Retinal pigment epithelial cell (primary cell): ENCODE measurements at regions not wholly inside any gene's neighbourhood (a gene's known extent, or its start where the extent isn't known, plus 50 kb on each side); places are given as distances from the start of the nearest gene placed in this dataset.
"Not testable (repeated sequence)": the region's sequence is repeated elsewhere in the genome, so short reads cannot be mapped to it uniquely, and the experiment has no call there.

ENCODE experiments used
- DNase-seq: peaks from one replicate; pipeline ENCODE4 v3.0.0-alpha.2; 2010; ENCODE audit warnings: low read depth
- H3K4me3 ChIP-seq: 2 replicates; pipeline ENCODE4 v1.5.1; 2011; ENCODE audit warnings: mild to moderate bottlenecking, low read length, control low read depth, moderate library complexity
- CTCF ChIP-seq: conservative IDR thresholded peaks from 2 replicates; pipeline ENCODE4 v1.5.1; 2011; ENCODE audit warnings: low read depth, low read length, control low read depth, inconsistent platforms

DNA sequence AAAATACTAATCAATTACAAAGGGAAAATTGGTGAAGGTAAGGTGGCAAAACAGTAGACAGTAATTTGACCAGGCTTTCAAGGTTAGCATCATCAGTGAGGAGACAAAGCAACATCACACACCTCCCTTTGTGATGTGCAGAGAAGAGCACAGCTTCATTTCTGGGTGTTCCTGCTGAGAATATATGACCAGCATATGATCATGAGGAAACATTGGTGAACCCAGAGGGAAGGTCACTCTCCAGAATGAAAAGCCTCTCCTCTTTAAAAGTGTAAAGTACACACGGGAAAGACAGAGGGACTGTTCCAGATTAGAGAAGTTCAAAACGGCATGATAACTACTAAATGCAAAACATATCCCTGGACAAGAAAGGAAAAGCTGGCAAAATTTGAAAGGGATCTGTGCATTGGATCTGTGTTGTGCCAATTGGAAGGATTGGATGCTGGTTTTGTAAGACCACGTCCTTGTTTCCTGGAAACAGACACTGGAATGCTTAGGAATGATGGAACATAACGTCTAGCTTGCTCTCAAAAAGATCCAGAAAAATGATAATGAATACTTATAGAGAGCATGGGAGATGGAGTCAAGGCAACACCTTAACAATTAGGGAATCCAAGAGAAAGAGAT is 80.6 kb upstream of the MITF start:
- no peak for DNase-seq
- TF ChIP-seq CTCF = no peak
- H3K4me3 ChIP-seq = no peak overlapping the region

GRCh38 chr3:69657030-69657429 is 82.2 kb upstream of the MITF start:
- DNase-seq, H3K4me3 ChIP-seq: not testable (repeated sequence)

GRCh38 chr3:69651765-69652164 is 87.5 kb upstream of the MITF start:
- no peak overlapping the region for H3K4me3 ChIP-seq
- no peak for TF ChIP-seq CTCF
- DNase-seq = no peak

DNA sequence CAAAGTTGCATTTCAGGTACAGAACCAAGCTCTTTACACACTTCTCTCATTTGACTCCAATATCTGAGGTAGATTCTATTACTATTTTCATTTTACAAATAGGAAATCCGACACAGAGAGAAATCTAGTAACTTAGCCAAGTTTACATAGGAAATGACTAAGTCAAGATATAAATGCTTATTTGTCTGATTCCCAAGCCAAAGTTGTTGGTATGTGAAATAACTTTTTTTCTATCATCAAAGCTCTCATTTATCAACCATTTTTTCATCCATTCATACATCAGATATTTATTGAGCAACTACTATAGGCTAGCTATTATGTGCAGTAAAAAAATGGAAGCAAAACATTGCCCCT is 89.2 kb upstream of the MITF start:
- DNase-seq = no peak
- no peak overlapping the region for H3K4me3 ChIP-seq
- no peak for TF ChIP-seq CTCF

DNA sequence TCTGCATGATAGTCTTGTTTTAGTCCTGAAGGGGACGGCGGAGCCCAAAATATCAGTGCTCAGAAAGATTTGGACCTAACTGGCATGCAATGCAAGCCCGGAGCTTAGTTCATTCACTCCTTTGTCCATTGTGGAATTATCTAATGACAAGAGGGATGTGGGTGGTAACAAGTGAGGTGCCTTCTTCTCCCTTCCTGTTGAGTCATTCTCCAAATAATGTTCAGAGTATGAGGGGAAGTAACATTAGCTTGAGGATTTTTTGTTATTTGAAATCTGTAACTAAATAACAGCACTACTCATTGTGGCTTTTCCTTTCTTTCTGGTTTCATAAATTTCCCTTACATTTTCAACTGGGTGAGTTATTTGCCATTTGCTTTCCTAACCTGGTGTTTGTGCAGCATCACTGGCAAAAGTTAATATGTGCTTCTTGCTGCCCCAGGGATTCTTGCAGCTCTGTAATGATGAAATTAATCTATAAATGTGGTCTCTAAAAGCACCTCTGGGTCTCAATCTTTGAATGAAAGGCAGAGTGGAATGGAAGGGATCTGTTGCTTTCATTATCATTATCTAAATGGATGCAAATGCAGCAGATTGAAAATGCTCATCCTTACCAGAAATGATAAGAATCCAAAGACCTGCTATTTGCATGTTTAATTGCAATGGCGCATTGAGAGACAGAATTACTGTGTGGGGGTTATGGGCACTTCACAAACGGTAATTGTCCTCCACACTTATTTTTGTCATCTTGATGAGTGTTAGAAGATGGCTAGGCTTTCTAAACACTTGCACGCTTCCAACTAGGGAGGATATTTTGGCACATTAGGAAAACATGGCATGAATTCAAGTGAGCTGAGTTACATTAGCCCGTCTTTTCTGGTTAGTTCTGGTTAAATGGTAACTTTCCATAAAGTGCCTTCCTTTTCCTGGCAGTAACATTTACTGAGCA is 89.9 kb upstream of the MITF start:
- no peak for TF ChIP-seq CTCF
- no peak for DNase-seq
- H3K4me3 ChIP-seq = no peak overlapping the region

GRCh38 chr3:69648126-69648525 is 91.1 kb upstream of the MITF start:
- DNase-seq = no peak
- no peak overlapping the region for H3K4me3 ChIP-seq
- no peak for TF ChIP-seq CTCF

DNA sequence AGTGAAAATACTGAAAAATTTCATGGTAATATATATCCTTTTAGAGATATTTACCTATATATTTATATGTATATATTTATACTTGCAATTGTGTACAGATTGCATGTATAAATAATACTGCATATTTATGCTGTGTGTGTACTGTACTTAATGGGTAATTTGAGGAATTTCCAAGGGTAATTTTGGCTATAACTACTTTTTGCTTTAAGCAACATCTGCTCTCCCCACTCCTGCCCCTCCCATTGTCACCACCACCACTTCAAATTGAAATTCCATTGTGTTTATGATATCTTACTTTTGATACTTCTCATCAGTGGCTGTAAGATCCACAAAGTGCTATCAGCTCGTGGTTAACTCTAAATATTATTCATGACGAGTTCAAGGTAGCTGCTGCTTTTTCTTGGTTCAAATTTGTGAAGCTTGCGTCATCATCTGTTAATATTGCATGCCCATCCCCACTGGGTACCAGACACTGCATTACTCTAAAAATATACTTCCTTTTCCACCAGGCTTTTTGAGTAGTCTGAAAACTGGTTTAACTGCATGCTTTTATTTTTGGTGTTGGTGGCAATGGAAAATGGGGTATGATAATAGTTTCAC is 91.7 kb upstream of the MITF start:
- H3K4me3 ChIP-seq = no peak overlapping the region
- no peak for TF ChIP-seq CTCF
- no peak for DNase-seq
